ENCODE measurements at regions not wholly inside any gene's neighbourhood (a gene's known extent, or its start where the extent isn't known, plus 50 kb on each side); places are given as distances from the start of the nearest gene placed in this dataset.

DNA sequence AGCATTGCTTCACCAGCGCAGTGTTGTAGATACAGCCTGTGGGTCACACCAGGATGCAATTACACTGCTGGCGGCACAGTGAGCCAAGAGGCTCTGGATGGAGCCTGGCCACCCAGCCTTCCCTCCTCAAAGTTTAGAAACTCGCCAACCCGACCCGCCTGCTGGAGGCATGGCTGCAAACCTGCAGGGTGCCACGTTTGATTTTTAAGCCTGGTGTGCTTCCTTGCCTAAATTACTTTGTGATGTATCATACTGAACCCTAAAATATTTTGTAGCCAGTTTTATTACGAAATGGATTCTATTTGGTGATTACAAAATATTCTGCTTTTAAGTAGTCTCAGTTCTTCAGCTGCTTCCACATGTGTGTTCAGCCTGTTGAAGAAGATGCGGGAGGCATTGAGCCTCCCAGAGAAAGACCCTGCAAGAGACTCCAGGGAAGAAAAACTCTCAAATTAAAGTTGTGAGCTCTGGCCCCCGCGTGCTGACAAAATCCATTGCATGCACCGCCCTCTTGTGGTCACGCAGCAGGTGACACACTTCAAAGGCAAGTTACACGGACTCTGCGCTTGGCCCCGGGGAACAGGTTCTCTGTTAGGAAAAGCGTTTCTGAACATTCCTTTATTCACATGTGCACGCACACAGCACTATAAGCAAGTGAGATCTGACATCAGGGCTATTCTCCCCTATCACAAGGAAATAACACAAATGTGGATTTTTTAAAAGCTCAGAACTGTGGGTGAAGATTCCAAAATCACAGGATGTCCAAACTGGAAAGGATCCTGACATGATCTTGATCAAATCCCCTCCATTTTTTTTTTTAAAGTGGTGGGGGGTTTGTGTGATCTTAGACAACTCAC is 63.0 kb upstream of the TWIST2 start:
- Histone ChIP-seq H3K27ac (peak overlapping the region; percentile 81), H3K4me3 (no peak overlapping the region), H3K36me3 (no peaks in the 10 kb centered on the region), H3K9me3 (no peaks in the 10 kb centered on the region), H3K4me1 (peaks cover 3% of the 10 kb centered on the region), H3K27me3 (no peaks in the 10 kb centered on the region)
- DNase-seq (ENCODE audit: low spot score in 2 of 2), result peak; percentile 89 to 90
- WGBS, result 25% methylated on average over 16 of the region's 17 CpGs
- TF ChIP-seq POLR2AphosphoS5 (IDR thresholded peaks at IDR 0.05) (peak; percentile 47 to 63 (median 47)), EP300 (IDR thresholded peaks at IDR 0.05) (no peak), POLR2A (IDR thresholded peaks at IDR 0.05) (peak in 1 of 2 donors; percentile 18)
- TF ChIP-seq, protein P1, sequence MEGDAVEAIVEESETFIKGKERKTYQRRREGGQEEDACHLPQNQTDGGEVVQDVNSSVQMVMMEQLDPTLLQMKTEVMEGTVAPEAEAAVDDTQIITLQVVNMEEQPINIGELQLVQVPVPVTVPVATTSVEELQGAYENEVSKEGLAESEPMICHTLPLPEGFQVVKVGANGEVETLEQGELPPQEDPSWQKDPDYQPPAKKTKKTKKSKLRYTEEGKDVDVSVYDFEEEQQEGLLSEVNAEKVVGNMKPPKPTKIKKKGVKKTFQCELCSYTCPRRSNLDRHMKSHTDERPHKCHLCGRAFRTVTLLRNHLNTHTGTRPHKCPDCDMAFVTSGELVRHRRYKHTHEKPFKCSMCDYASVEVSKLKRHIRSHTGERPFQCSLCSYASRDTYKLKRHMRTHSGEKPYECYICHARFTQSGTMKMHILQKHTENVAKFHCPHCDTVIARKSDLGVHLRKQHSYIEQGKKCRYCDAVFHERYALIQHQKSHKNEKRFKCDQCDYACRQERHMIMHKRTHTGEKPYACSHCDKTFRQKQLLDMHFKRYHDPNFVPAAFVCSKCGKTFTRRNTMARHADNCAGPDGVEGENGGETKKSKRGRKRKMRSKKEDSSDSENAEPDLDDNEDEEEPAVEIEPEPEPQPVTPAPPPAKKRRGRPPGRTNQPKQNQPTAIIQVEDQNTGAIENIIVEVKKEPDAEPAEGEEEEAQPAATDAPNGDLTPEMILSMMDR (IDR thresholded peaks at IDR 0.05), result peak; percentile 75 to 79

DNA sequence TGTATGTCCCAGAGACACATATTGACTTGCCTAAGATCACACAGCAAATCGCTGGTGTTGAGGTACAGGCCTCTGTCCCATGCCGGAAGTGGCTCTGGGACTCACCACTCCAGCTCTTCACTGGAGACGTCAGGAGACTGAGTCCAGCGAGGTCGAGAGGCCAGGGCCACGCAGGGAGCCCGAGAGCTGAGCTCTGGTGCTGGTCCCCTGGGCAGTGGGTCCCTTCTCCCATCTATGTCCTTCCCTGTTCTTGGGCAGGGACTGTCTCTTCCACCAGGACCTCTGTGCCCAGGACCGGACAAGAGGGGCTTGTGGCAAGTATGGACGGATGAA is 62.4 kb upstream of the TWIST2 start:
- DNase-seq (ENCODE audit: low spot score in 2 of 2), result no peak
- WGBS, result 74% methylated on average over 5 of the region's 9 CpGs
- peak overlapping the region; percentile 81 for H3K27ac ChIP-seq
- no peaks in the 10 kb centered on the region for H3K9me3 ChIP-seq
- H3K27me3 ChIP-seq, result no peaks in the 10 kb centered on the region
- no peaks in the 10 kb centered on the region for H3K36me3 ChIP-seq
- TF ChIP-seq EP300 (IDR thresholded peaks at IDR 0.05), result no peak
- no peak for TF ChIP-seq POLR2AphosphoS5 (IDR thresholded peaks at IDR 0.05)
- TF ChIP-seq, protein P1 (IDR thresholded peaks at IDR 0.05), result no peak
- no peak overlapping the region for H3K4me3 ChIP-seq
- H3K4me1 ChIP-seq, result peaks cover 3% of the 10 kb centered on the region

DNA sequence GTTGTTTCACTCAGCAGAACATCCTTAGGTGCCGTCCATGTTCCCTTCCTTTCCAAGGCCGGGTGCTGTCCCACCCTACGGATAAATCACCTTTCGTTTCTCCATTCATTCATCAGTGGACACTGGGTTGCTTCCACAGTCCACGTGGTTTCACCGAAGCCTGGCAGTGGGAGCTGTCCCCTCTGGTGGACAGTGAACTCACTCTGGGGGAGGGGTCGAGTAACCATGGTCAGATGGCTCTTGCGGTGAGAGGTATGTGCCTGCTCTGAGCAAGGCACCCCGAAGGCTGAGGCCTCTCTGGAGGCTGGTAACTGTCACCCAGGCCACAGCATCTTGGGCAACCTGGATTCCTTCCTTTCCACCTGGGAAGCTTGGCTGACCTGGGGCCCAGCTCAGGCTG is 61.5 kb upstream of the TWIST2 start:
- peak overlapping the region; percentile 32 for H3K4me3 ChIP-seq
- H3K27ac ChIP-seq, result peak overlapping the region; percentile 81
- WGBS, result 71% methylated on average over 9 of the region's 9 CpGs

DNA sequence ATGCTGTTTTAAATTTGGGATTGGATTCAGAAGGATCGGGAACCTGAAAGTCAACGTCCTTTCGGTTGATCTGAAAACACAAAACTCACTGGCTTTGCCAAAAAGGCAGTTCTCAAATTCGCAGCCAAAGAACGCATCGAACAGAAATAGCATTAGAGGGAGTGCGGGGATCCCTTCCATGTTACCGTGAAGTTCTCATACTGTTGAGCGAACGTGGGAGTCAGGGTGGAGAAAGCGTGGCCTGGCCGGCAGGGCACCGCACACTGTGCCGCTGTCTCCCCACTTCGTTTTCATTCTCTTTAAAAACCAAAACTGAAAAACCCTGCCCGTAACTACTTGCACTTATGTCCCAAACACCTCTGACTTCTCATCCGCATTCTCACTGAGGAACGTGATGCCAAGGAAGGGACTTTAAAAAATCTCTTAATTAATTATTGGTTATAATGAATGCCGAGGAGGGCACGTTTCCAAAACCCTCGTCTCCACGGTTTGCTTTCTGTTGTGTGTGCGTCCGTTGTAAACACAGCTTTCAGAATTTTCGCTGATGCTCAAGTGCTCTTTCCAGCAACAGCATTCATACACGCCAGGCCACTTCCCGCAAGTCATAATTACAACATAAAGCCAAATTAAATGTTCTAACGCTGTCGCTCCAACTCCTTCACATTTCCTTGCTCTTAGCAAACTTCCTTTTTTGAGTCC is 60.9 kb upstream of the TWIST2 start:
- no peak for DNase-seq (ENCODE audit: low spot score in 2 of 2)
- H3K36me3 ChIP-seq, result no peaks in the 10 kb centered on the region
- peaks cover 3% of the 10 kb centered on the region for H3K4me1 ChIP-seq
- H3K4me3 ChIP-seq, result peak overlapping the region; percentile 32
- H3K9me3 ChIP-seq, result no peaks in the 10 kb centered on the region
- H3K27me3 ChIP-seq, result no peaks in the 10 kb centered on the region
- peak overlapping the region; percentile 81 for H3K27ac ChIP-seq
- WGBS, result 67% methylated on average over 29 of the region's 29 CpGs
- TF ChIP-seq, protein P1 (IDR thresholded peaks at IDR 0.05), result no peak
- TF ChIP-seq EP300 (IDR thresholded peaks at IDR 0.05) (no peak), POLR2AphosphoS5 (IDR thresholded peaks at IDR 0.05) (peak in 1 of 3 donors; percentile 23), POLR2A (IDR thresholded peaks at IDR 0.05) (no peak)

More for the DNA sequence above, 61.5 kb upstream of the TWIST2 start:
- no peak for DNase-seq (ENCODE audit: low spot score in 2 of 2)
- H3K36me3 ChIP-seq, result no peaks in the 10 kb centered on the region
- H3K4me1 ChIP-seq, result peaks cover 3% of the 10 kb centered on the region
- H3K9me3 ChIP-seq, result no peaks in the 10 kb centered on the region
- TF ChIP-seq POLR2AphosphoS5 (IDR thresholded peaks at IDR 0.05) (no peak), EP300 (IDR thresholded peaks at IDR 0.05) (no peak), POLR2A (IDR thresholded peaks at IDR 0.05) (no peak)
- TF ChIP-seq, protein P1 (IDR thresholded peaks at IDR 0.05), result no peak
- H3K27me3 ChIP-seq, result no peaks in the 10 kb centered on the region

DNA sequence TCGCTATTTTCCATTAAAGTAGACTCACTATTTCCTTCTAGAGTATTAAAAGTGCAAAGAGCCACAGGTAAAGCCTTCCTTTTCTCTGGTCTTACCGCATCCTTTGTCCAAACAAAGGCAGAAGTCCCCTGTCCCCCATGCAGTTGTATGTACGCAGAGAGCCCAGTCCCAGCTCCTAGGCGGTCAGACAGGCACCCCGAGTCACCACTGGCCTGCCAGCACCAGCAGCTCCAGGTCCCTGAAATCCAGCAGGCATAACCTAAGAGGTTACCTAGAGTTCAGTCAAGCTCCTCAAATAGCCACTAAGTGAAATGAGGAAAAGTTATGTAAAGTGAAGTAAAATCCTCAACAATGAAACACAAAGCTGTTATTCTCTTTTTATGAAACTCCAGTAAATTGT is 60.4 kb upstream of the TWIST2 start:
- H3K36me3 ChIP-seq, result no peaks in the 10 kb centered on the region
- no peaks in the 10 kb centered on the region for H3K9me3 ChIP-seq
- peaks cover 3% of the 10 kb centered on the region for H3K4me1 ChIP-seq
- TF ChIP-seq, protein P1 (IDR thresholded peaks at IDR 0.05), result no peak
- TF ChIP-seq POLR2A (IDR thresholded peaks at IDR 0.05) (no peak), EP300 (IDR thresholded peaks at IDR 0.05) (no peak), POLR2AphosphoS5 (IDR thresholded peaks at IDR 0.05) (no peak)
- H3K27ac ChIP-seq, result peak overlapping the region; percentile 81
- no peaks in the 10 kb centered on the region for H3K27me3 ChIP-seq
- DNase-seq (ENCODE audit: low spot score in 2 of 2), result no peak
- H3K4me3 ChIP-seq, result peak overlapping the region; percentile 32
- whole genome bisulfite sequencing, result 58% methylated on average over 5 of the region's 5 CpGs

Measured in suprapubic skin (tissue), 4 donors.